ENCODE measurements at regions not wholly inside any gene's neighbourhood (a gene's known extent, or its start where the extent isn't known, plus 50 kb on each side); places are given as distances from the start of the nearest gene placed in this dataset.

DNA sequence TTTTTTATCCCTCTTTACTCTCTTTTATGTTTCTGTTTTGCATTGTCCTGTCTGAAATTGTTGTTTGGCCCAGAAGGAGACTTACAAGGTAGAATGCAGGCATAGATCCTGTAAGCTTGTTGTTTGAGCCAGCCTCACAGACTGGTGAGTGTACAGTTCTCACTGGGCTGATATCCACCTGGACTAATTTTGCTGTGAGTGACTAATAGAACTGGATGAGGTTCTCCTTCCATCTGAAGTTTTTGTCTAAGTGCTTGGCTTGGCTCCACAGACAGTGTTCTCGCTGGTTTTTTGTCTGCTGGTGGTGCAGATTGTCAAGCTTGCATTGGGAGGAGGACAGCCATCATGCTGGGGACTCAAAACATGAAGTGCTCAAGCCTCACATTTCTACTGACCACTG lies 495.7 kb downstream of the TSN start:
- TF ChIP-seq, protein P1, sequence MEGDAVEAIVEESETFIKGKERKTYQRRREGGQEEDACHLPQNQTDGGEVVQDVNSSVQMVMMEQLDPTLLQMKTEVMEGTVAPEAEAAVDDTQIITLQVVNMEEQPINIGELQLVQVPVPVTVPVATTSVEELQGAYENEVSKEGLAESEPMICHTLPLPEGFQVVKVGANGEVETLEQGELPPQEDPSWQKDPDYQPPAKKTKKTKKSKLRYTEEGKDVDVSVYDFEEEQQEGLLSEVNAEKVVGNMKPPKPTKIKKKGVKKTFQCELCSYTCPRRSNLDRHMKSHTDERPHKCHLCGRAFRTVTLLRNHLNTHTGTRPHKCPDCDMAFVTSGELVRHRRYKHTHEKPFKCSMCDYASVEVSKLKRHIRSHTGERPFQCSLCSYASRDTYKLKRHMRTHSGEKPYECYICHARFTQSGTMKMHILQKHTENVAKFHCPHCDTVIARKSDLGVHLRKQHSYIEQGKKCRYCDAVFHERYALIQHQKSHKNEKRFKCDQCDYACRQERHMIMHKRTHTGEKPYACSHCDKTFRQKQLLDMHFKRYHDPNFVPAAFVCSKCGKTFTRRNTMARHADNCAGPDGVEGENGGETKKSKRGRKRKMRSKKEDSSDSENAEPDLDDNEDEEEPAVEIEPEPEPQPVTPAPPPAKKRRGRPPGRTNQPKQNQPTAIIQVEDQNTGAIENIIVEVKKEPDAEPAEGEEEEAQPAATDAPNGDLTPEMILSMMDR (IDR thresholded peaks at IDR 0.05) = no peak
- no peak for TF ChIP-seq POLR2AphosphoS5 (IDR thresholded peaks at IDR 0.05)

Data from gastroesophageal sphincter (tissue), 3 donors.